Esophagus squamous epithelium (tissue), 5 donors: ENCODE measurements at regions not wholly inside any gene's neighbourhood (a gene's known extent, or its start where the extent isn't known, plus 50 kb on each side); places are given as distances from the start of the nearest gene placed in this dataset.

ENCODE experiments used
- DNase-seq: peaks from one replicate; lab custom pipeline; 2025; lab: John Stamatoyannopoulos, UW
- H3K27ac ChIP-seq, 4 donors: fragments of 200-600 bp; sonication (generic); one replicate each; pipeline ENCODE4 v1.5.1; 2016 to 2019; ENCODE audit warnings: mild to moderate bottlenecking in 1 of 4
- H3K27me3 ChIP-seq, 4 donors: fragments of 200-600 bp; sonication (generic); 1 replicate in 3 of 4; 2 replicates in 1 of 4; pipeline versions ENCODE4 v1.5.1 to v1.6.0; 2017 to 2021; ENCODE audit warnings: antibody characterized with exemption in 1 of 4
- H3K36me3 ChIP-seq, 3 donors: fragments of 200-600 bp; sonication (generic); one replicate each; pipeline ENCODE4 v1.5.1; 2016 to 2019
- H3K4me1 ChIP-seq, 3 donors: fragments of 200-600 bp; sonication (generic); one replicate each; pipeline ENCODE4 v1.5.1; 2017 to 2019
- H3K4me3 ChIP-seq, 4 donors: fragments of 200-600 bp; sonication (generic); 1 replicate in 3 of 4; 2 replicates in 1 of 4; pipeline ENCODE4 v1.5.1; 2016 to 2019; ENCODE audit warnings: mild to moderate bottlenecking in 2 of 4, moderate library complexity in 1 of 4
- H3K9me3 ChIP-seq, 3 donors: fragments of 200-600 bp; sonication (generic); one replicate each; pipeline ENCODE4 v1.5.1; 2016 to 2019
- CTCF ChIP-seq, 6 experiments: fragments of 450-650 bp in 4 of 6; fragments of 200-600 bp in 2 of 6; sonication (generic) in 2 of 6; IDR thresholded peaks; one replicate each; pipeline ENCODE4 v1.5.1; 2016 to 2019; ENCODE audit warnings: antibody characterized with exemption in 6 of 6, mild to moderate bottlenecking in 4 of 6, moderate library complexity in 4 of 6
- POLR2A ChIP-seq, 4 donors: fragments of 450-650 bp; IDR thresholded peaks; one replicate each; pipeline ENCODE4 v1.6.1; 2017; ENCODE audit warnings: antibody characterized with exemption in 4 of 4, mild to moderate bottlenecking in 4 of 4, moderate library complexity in 3 of 4
- WGBS, 2 donors: methylation state at CpG; one replicate each; pipeline ENCODE4 v1.1.5; 2018; 5-methylcytosine and 5-hydroxymethylcytosine counted together
- intact Hi-C: fragments of 100-400 bp; cut with DNase I; formaldehyde crosslinking; loops from one replicate; pipeline ENCODE4 v1.15.0; 2022
- donor health status: DM: yes; HTN: yes; CAD: no.

- no peaks in the 10 kb centered on the region for H3K36me3 ChIP-seq
- no peak for DNase-seq
- WGBS, 2 donors: 68 to 71% methylated on average over 5 of the region's 5 CpGs
- no peak for TF ChIP-seq POLR2A (IDR thresholded peaks at IDR 0.05)
- TF ChIP-seq CTCF (IDR thresholded peaks at IDR 0.05): no peak
- H3K4me3 ChIP-seq: no peak overlapping the region
- no peaks in the 10 kb centered on the region for H3K4me1 ChIP-seq
- H3K27ac ChIP-seq: no peak overlapping the region
- H3K9me3 ChIP-seq: no peaks in the 10 kb centered on the region
- intact Hi-C loops: no loop called here
- peaks cover 0 to 20% (median 0%) of the 10 kb centered on the region in 4 donors for H3K27me3 ChIP-seq
Observed at GRCh38 chr2:611519-611918, 65.7 kb downstream of the TMEM18 start.

GRCh38 chr2:610491-610890 is 66.7 kb downstream of the TMEM18 start:
- H3K4me1 ChIP-seq: no peaks in the 10 kb centered on the region
- no peaks in the 10 kb centered on the region for H3K36me3 ChIP-seq
- TF ChIP-seq POLR2A (IDR thresholded peaks at IDR 0.05) (no peak), CTCF (IDR thresholded peaks at IDR 0.05) (no peak)
- no peak overlapping the region for H3K4me3 ChIP-seq
- DNase-seq: no peak
- 68 to 80% methylated on average over 3 of the region's 3 CpGs for WGBS, 2 donors
- peaks cover 0 to 20% (median 0%) of the 10 kb centered on the region in 4 donors for H3K27me3 ChIP-seq
- intact Hi-C loops: no loop called here
- H3K27ac ChIP-seq: no peak overlapping the region
- H3K9me3 ChIP-seq: no peaks in the 10 kb centered on the region

GRCh38 chr2:609881-610280 is 67.3 kb downstream of the TMEM18 start:
- 73 to 78% methylated on average over 5 to 6 of the region's 8 CpGs for WGBS, 2 donors
- no peak for TF ChIP-seq CTCF (IDR thresholded peaks at IDR 0.05)
- no peak for TF ChIP-seq POLR2A (IDR thresholded peaks at IDR 0.05)
- peaks cover 0 to 20% (median 0%) of the 10 kb centered on the region in 4 donors for H3K27me3 ChIP-seq
- H3K9me3 ChIP-seq: no peaks in the 10 kb centered on the region
- no peak for DNase-seq
- intact Hi-C loops: no loop called here
- no peak overlapping the region for H3K27ac ChIP-seq
- H3K4me3 ChIP-seq: no peak overlapping the region
- H3K4me1 ChIP-seq: no peaks in the 10 kb centered on the region
- no peaks in the 10 kb centered on the region for H3K36me3 ChIP-seq

GRCh38 chr2:609449-609848 is 67.8 kb downstream of the TMEM18 start:
- TF ChIP-seq CTCF (IDR thresholded peaks at IDR 0.05): no peak
- no peak for TF ChIP-seq POLR2A (IDR thresholded peaks at IDR 0.05)
- no peak for DNase-seq
- intact Hi-C loops: no loop called here
- Histone ChIP-seq H3K36me3 (no peaks in the 10 kb centered on the region), H3K4me1 (no peaks in the 10 kb centered on the region), H3K9me3 (no peaks in the 10 kb centered on the region), H3K27me3 (peaks cover 0 to 20% (median 0%) of the 10 kb centered on the region in 4 donors), H3K27ac (no peak overlapping the region), H3K4me3 (no peak overlapping the region)
- WGBS, 2 donors: 89 to 91% methylated on average over 7 to 10 of the region's 10 CpGs

GRCh38 chr2:608711-609110 is 68.5 kb downstream of the TMEM18 start:
- no peak for DNase-seq
- Histone ChIP-seq H3K27me3 (peaks cover 0 to 20% (median 0%) of the 10 kb centered on the region in 4 donors), H3K36me3 (no peaks in the 10 kb centered on the region), H3K27ac (no peak overlapping the region), H3K4me1 (no peaks in the 10 kb centered on the region), H3K9me3 (no peaks in the 10 kb centered on the region), H3K4me3 (no peak overlapping the region)
- 83 to 100% methylated on average over 1 of the region's 7 CpGs for WGBS, 2 donors
- no peak for TF ChIP-seq CTCF (IDR thresholded peaks at IDR 0.05)
- TF ChIP-seq POLR2A (IDR thresholded peaks at IDR 0.05): no peak
- intact Hi-C loops: no loop called here
